Activated B cell treated with CpG ODN at 0.5 μM for 24 hours (primary cell): ENCODE measurements at regions not wholly inside any gene's neighbourhood (a gene's known extent, or its start where the extent isn't known, plus 50 kb on each side); places are given as distances from the start of the nearest gene placed in this dataset.

Experiments
- ATAC-seq: fragments of 200-7000 bp; cut with Tn5 transposase; one replicate; pipeline ENCODE4 v1.10.0; 2021; ENCODE audit warnings: low read depth, mild to moderate bottlenecking, moderate library complexity
- CTCF ChIA-PET: fragments of 350-600 bp; sonication (Branson Sonifier 250); formaldehyde crosslinking; loops from one replicate; lab custom pipeline; 2021; ENCODE audit warnings: antibody characterized with exemption; lab: Charles Lee
- POLR2A ChIA-PET: fragments of 350-600 bp; sonication (Branson Sonifier 250); formaldehyde crosslinking; loops from one replicate; lab custom pipeline; 2021; ENCODE audit warnings: antibody characterized with exemption; lab: Charles Lee
- DNase-seq: peaks from one replicate; pipeline ENCODE4 v3.0.0; 2022
- H3K27ac Mint-ChIP-seq: one replicate; pipeline ENCODE4 v1.8.0; 2020; ENCODE audit warnings: mixed read lengths
- H3K27me3 Mint-ChIP-seq: one replicate; pipeline ENCODE4 v1.8.0; 2021; ENCODE audit warnings: mixed read lengths
- H3K36me3 Mint-ChIP-seq: one replicate; pipeline ENCODE4 v1.8.0; 2021; ENCODE audit warnings: low read depth, mixed read lengths
- H3K4me1 Mint-ChIP-seq: one replicate; pipeline ENCODE4 v1.8.0; 2021; ENCODE audit warnings: mixed read lengths
- H3K4me3 Mint-ChIP-seq: one replicate; pipeline ENCODE4 v1.8.0; 2020; ENCODE audit warnings: mild to moderate bottlenecking, mixed read lengths
- H3K9me3 Mint-ChIP-seq: one replicate; pipeline ENCODE4 v1.8.0; 2020; ENCODE audit warnings: mixed read lengths
- CTCF ChIP-seq: fragments of 200-600 bp; IDR thresholded peaks from one replicate; pipeline ENCODE4 v1.8.0; 2022; ENCODE audit warnings: antibody characterized with exemption, mild to moderate bottlenecking
- intact Hi-C: fragments of 100-400 bp; cut with micrococcal nuclease; formaldehyde crosslinking; loops from one replicate; pipeline ENCODE4 v1.15.1; 2024

GRCh38 chr1:223014142-223014873, 128.7 kb downstream of the TLR5 start:
- POLR2A ChIA-PET: no interaction called here
- intact Hi-C loops: no loop called here
- no peak for TF ChIP-seq CTCF
- no peaks in the 10 kb centered on the region for H3K36me3 Mint-ChIP-seq
- H3K27ac Mint-ChIP-seq: no peak overlapping the region
- no peak overlapping the region for H3K4me3 Mint-ChIP-seq
- DNase-seq (no peak), ATAC-seq (no peak)
- peaks cover 12% of the 10 kb centered on the region for H3K27me3 Mint-ChIP-seq
- H3K4me1 Mint-ChIP-seq: no peaks in the 10 kb centered on the region
- CTCF ChIA-PET: no interaction called here
- no peaks in the 10 kb centered on the region for H3K9me3 Mint-ChIP-seq

- no peak for TF ChIP-seq CTCF
- ChIA-PET POLR2A (no interaction called here), CTCF (no interaction called here)
- Mint-ChIP-seq H3K36me3 (no peaks in the 10 kb centered on the region), H3K27me3 (peaks cover 5% of the 10 kb centered on the region), H3K27ac (no peak overlapping the region), H3K9me3 (no peaks in the 10 kb centered on the region), H3K4me3 (no peak overlapping the region), H3K4me1 (no peaks in the 10 kb centered on the region)
- ATAC-seq (no peak), DNase-seq (no peak)
- intact Hi-C loops: no loop called here
Measured at GRCh38 chr1:223016381-223016780, 126.7 kb downstream of the TLR5 start.

GRCh38 chr1:223016890-223017289, 126.2 kb downstream of the TLR5 start:
- TF ChIP-seq CTCF: no peak
- CTCF ChIA-PET: no interaction called here
- Mint-ChIP-seq H3K27ac (no peak overlapping the region), H3K36me3 (no peaks in the 10 kb centered on the region), H3K4me3 (no peak overlapping the region), H3K27me3 (peaks cover 3% of the 10 kb centered on the region), H3K4me1 (no peaks in the 10 kb centered on the region), H3K9me3 (no peaks in the 10 kb centered on the region)
- intact Hi-C loops: no loop called here
- ATAC-seq (no peak), DNase-seq (no peak)
- POLR2A ChIA-PET: no interaction called here

GRCh38 chr1:223017291-223017690, 125.8 kb downstream of the TLR5 start:
- ChIA-PET POLR2A (no interaction called here), CTCF (no interaction called here)
- no peak overlapping the region for H3K4me3 Mint-ChIP-seq
- no peak overlapping the region for H3K27ac Mint-ChIP-seq
- peaks cover 3% of the 10 kb centered on the region for H3K27me3 Mint-ChIP-seq
- no peaks in the 10 kb centered on the region for H3K9me3 Mint-ChIP-seq
- TF ChIP-seq CTCF: no peak
- intact Hi-C loops: no loop called here
- no peaks in the 10 kb centered on the region for H3K36me3 Mint-ChIP-seq
- ATAC-seq: no peak
- no peak for DNase-seq
- H3K4me1 Mint-ChIP-seq: no peaks in the 10 kb centered on the region

- ATAC-seq: no peak
- no peaks in the 10 kb centered on the region for H3K27me3 Mint-ChIP-seq
- no peaks in the 10 kb centered on the region for H3K36me3 Mint-ChIP-seq
- intact Hi-C loops: no loop called here
- no peaks in the 10 kb centered on the region for H3K4me1 Mint-ChIP-seq
- CTCF ChIA-PET: no interaction called here
- no peak for DNase-seq
- no peaks in the 10 kb centered on the region for H3K9me3 Mint-ChIP-seq
- POLR2A ChIA-PET: no interaction called here
- TF ChIP-seq CTCF: no peak
- no peak overlapping the region for H3K27ac Mint-ChIP-seq
- no peak overlapping the region for H3K4me3 Mint-ChIP-seq
Measured at GRCh38 chr1:223018534-223018933, 124.5 kb downstream of the TLR5 start.
